Keratinocyte (primary cell): ENCODE measurements at regions not wholly inside any gene's neighbourhood (a gene's known extent, or its start where the extent isn't known, plus 50 kb on each side); places are given as distances from the start of the nearest gene placed in this dataset.

Experiments
- DNase-seq: peaks from one replicate; pipeline ENCODE4 v3.0.0-alpha.2; 2011; ENCODE audit warnings: low read depth, missing footprints, low spot score
- FAIRE-seq: peaks from 2 replicates; lab custom pipeline; 2011; peaks lifted over from hg19 to GRCh38; lab: Jason Lieb, UNC
- H2AFZ ChIP-seq: 2 replicates; pipeline ENCODE4 v1.6.0; 2012; ENCODE audit warnings: low read length, control low read depth, inconsistent platforms; ENCODE audit not compliant: control insufficient read depth
- H3K27ac ChIP-seq: 2 replicates; pipeline ENCODE4 v1.5.1; 2011; ENCODE audit warnings: low read length; ENCODE audit not compliant: control insufficient read depth, insufficient read depth
- H3K27me3 ChIP-seq: 3 replicates; pipeline ENCODE4 v1.6.0; 2011; ENCODE audit warnings: low read length; ENCODE audit not compliant: control insufficient read depth, insufficient read depth; ENCODE audit errors: extremely low read depth
- H3K36me3 ChIP-seq, 2 experiments: 2 replicates in 1 of 2; 3 replicates in 1 of 2; pipeline ENCODE4 v1.5.1; 2011; ENCODE audit warnings: low read length in 2 of 2, mild to moderate bottlenecking in 1 of 2; ENCODE audit not compliant: control insufficient read depth in 2 of 2, insufficient read depth in 2 of 2; ENCODE audit errors: extremely low read depth in 1 of 2
- H3K4me1 ChIP-seq: 3 replicates; pipeline ENCODE4 v1.5.1; 2011; ENCODE audit warnings: low read length; ENCODE audit not compliant: control insufficient read depth, insufficient read depth; ENCODE audit errors: extremely low read depth
- H3K4me2 ChIP-seq: 3 replicates; pipeline ENCODE4 v1.6.0; 2011; ENCODE audit warnings: low read depth, low read length; ENCODE audit not compliant: control insufficient read depth, insufficient read depth; ENCODE audit errors: extremely low read depth
- H3K4me3 ChIP-seq, 3 experiments: fragments of 200-600 bp in 1 of 3; sonication (generic) in 1 of 3; 2 replicates in 2 of 3; 3 replicates in 1 of 3; pipeline ENCODE4 v1.5.1; 2011 to 2016; ENCODE audit warnings: low read length in 3 of 3, mild to moderate bottlenecking in 3 of 3, control low read depth in 2 of 3, inconsistent platforms in 1 of 3, low read depth in 1 of 3, mixed read lengths in 1 of 3, mixed run types in 1 of 3, moderate library complexity in 1 of 3; ENCODE audit not compliant: control insufficient read depth in 2 of 3, insufficient read depth in 2 of 3; ENCODE audit errors: extremely low read depth in 1 of 3
- H3K79me2 ChIP-seq: 2 replicates; pipeline ENCODE4 v1.6.0; 2012; ENCODE audit warnings: low read length; ENCODE audit not compliant: control insufficient read depth, insufficient read depth
- H3K9ac ChIP-seq: 3 replicates; pipeline ENCODE4 v1.6.0; 2011; ENCODE audit warnings: low read length; ENCODE audit not compliant: control insufficient read depth, insufficient read depth; ENCODE audit errors: extremely low read depth
- H3K9me1 ChIP-seq: 3 replicates; pipeline ENCODE4 v1.6.0; 2011; ENCODE audit warnings: low read length; ENCODE audit not compliant: control insufficient read depth, insufficient read depth; ENCODE audit errors: extremely low read depth
- H3K9me3 ChIP-seq: 2 replicates; pipeline ENCODE4 v1.5.1; 2012; ENCODE audit warnings: low read depth, low read length; ENCODE audit not compliant: control insufficient read depth
- H4K20me1 ChIP-seq: 3 replicates; pipeline ENCODE4 v1.6.0; 2011; ENCODE audit warnings: low read length; ENCODE audit not compliant: control insufficient read depth, insufficient read depth; ENCODE audit errors: extremely low read depth
- CTCF ChIP-seq, 3 experiments: IDR thresholded peaks in 1 of 3; conservative IDR thresholded peaks in 1 of 3; optimal IDR thresholded peaks in 1 of 3; 2 replicates in 2 of 3; 3 replicates in 1 of 3; pipeline versions ENCODE3 to v1.5.1; 2011; ENCODE audit warnings: low read length in 3 of 3, mild to moderate bottlenecking in 3 of 3, moderate library complexity in 2 of 3, control low read depth in 1 of 3, inconsistent platforms in 1 of 3; ENCODE audit not compliant: insufficient read depth in 2 of 3; ENCODE audit errors: extremely low read depth in 1 of 3
- EZH2 ChIP-seq: IDR thresholded peaks from one replicate; pipeline ENCODE4 v1.6.1; 2012; ENCODE audit warnings: inconsistent platforms, mild to moderate bottlenecking, low read length, moderate library complexity
- dilution Hi-C: fragments of 300-500 bp; cut with MboI; formaldehyde crosslinking; loops from one replicate; pipeline ENCODE4 v1.7.0; 2020; ENCODE audit warnings: low sequenced_read_pairs; ENCODE audit not compliant: extremely low pct_ligation_motif_present

DNA sequence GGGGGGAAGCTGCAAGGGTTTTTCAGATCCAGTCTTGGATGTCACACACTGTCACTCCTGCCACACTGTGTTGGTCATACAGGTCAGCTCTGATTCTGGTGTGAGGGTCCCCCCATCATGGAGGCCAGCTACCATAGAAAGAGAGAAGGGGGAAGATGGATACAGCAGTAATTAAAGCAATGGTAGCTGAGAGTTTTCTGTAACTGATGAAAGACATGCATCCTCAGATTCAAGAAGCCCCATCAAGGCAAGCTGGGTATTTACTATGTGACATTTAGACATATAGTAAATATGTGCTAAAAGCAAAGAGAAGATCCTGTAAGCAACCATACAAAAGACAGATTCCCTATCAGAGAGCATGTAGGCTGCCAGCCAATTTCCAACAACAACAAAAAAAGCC, 110.9 kb upstream of the COL5A1 start:
- Histone ChIP-seq H3K79me2 (no peaks in the 10 kb centered on the region), H3K4me2 (no peak overlapping the region), H2AFZ (no peak overlapping the region), H3K27me3 (peaks cover 12% of the 10 kb centered on the region), H3K9me1 (no peaks in the 10 kb centered on the region), H3K27ac (no peak overlapping the region), H4K20me1 (no peaks in the 10 kb centered on the region), H3K36me3 (no peaks in the 10 kb centered on the region), H3K9ac (no peak overlapping the region), H3K4me3 (no peak overlapping the region), H3K4me1 (no peaks in the 10 kb centered on the region), H3K9me3 (peaks cover 4% of the 10 kb centered on the region)
- DNase-seq (no peak), FAIRE-seq (no peak)
- TF ChIP-seq EZH2 (no peak), CTCF (optimal IDR thresholded peaks at IDR 0.05 in 1 of 3, IDR thresholded peaks at IDR 0.05 in 1 of 3, conservative IDR thresholded peaks at IDR 0.05 in 1 of 3; ENCODE audit: extremely low read depth in 1 of 3, insufficient read depth in 2 of 3, low read length in 3 of 3) (no peak)
- dilution Hi-C loops: no loop called here

GRCh38 chr9:134531220-134531970, 110.2 kb upstream of the COL5A1 start:
- Histone ChIP-seq H3K27ac (no peak overlapping the region), H3K36me3 (no peaks in the 10 kb centered on the region), H3K4me2 (no peak overlapping the region), H3K9me3 (peaks cover 4% of the 10 kb centered on the region), H3K27me3 (peaks cover 8% of the 10 kb centered on the region), H3K4me3 (no peak overlapping the region), H3K9me1 (no peaks in the 10 kb centered on the region), H2AFZ (no peak overlapping the region), H3K4me1 (no peaks in the 10 kb centered on the region), H3K79me2 (no peaks in the 10 kb centered on the region), H3K9ac (no peak overlapping the region), H4K20me1 (no peaks in the 10 kb centered on the region)
- no peak for FAIRE-seq
- no peak for DNase-seq
- TF ChIP-seq EZH2 (no peak), CTCF (optimal IDR thresholded peaks at IDR 0.05 in 1 of 3, IDR thresholded peaks at IDR 0.05 in 1 of 3, conservative IDR thresholded peaks at IDR 0.05 in 1 of 3; ENCODE audit: extremely low read depth in 1 of 3, insufficient read depth in 2 of 3, low read length in 3 of 3) (no peak)
- dilution Hi-C loops: no loop called here
